Endothelial cell of hepatic sinusoid (primary cell): ENCODE measurements at regions not wholly inside any gene's neighbourhood (a gene's known extent, or its start where the extent isn't known, plus 50 kb on each side); places are given as distances from the start of the nearest gene placed in this dataset.
"Not testable (repeated sequence)": the region's sequence is repeated elsewhere in the genome, so short reads cannot be mapped to it uniquely, and the experiment has no call there.

Experiments used
- in situ Hi-C: cut with HindIII; loops from 2 replicates; pipeline ENCODE4 v1.10.0; 2017; ENCODE audit warnings: low sequenced_read_pairs

DNA sequence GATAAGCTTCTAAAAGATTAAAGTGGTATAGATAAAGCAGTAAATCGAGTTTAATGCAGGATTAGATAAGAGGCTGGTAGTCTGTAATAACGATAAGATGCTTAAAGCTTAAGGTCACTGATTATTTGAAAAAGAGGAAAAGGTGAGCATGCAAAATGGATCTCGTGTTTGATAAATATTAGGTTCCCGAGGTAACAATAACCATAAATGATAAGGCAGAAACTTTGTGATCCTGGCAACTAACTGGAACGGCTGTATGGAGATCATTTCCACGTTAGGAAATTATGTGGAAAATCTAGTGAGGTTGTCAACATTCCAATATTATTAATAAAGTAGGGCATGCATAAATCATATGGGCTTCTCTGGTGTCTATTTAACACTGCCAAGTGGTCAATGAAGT lies 255.5 kb downstream of the EFCAB11 start:
- in situ Hi-C loops: no loop called here

DNA sequence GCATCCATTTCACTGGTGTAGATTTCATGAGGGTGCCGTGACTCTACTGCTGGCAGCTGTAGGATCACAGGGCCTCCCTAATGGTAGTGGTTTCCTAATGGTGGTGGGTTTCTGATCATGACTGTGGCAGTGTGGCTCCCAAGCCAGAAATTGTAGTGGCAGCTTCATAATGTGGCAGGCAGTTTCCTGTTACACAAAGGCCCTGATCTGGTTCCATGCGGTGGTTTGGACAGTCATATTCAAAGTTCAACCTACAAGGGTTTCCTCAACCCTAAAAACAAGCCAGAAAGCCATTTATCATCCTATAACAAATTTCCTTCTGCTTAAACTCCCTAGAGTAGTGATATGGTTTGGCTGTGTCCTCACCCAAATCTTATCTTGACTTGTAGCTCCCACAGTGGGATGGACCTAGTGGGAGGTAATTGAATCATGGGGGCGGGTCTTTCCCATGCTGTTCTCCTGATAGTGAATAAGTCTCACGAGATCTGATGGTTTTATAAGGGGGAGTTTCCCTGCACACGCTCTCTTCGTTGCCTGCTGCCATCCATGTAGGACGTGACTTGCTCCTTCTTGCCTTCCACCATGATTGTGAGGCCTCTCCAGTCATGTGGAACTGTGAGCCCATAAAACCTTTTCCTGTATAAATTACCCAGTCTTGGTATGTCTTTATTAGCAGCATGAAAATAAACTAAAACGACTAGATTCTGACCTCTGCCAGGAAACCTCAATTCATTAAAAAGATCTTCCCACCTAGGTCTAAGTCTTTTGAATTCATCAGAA lies 257.1 kb downstream of the EFCAB11 start:
- in situ Hi-C loops: no loop called here

DNA sequence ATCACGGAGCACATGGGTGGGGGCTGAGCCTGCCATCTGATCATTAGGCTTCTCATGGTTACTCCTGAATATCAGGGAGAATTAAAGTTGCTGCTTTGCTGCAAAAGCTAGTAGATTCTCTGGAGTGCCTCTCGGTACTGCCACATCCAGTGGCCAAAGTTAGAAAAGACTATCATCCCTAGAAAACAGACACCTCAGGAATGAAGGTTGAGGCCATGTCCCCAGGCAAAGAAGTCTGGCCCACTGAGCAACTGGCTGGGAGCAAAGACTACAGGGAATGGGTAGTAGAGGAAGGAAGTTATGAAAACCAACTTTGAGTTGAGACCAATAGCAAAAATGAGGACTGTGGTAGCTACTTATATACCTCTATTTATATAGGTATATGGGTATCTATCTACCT lies 258.7 kb downstream of the EFCAB11 start:
- in situ Hi-C loops: no loop called here

DNA sequence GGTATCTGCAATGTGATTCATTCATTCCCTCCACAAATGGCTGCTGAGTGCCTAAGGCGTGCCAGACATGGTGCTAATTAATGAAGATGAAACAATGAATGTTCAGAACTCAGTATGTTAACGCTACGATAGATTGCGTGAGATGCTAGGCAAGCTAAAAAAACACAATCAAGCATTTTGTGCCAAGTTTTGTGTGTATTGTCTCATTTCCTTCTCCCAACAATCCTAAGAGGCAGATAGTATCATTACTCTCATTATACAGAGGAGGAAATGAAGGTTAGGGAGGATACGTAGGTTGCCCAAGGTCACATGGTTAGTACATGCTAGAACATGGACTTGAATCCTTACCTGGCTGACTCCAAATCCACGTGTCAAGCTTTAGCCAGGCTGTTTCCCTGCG lies 264.4 kb downstream of the EFCAB11 start:
- in situ Hi-C loops: no loop called here

DNA sequence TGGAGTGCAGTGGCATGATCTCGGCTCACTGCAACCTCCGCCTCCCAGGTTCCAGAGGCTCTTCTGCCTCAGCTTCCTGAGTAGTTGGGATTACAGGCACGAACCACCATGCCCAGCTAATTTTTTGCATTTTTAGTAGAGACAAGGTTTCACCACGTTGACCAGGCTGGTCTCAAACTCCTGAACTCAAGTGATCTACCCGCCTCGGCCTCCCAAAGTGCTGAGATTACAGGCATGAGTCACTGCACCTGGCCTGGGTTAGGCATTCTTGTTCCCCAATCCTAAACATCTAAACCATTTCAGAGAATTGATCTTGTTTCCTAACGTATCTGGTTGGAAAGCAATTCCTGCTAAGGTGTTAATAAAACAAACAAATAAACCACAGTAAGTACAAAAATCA lies 264.8 kb downstream of the EFCAB11 start:
- in situ Hi-C loops: not testable (repeated sequence)

DNA sequence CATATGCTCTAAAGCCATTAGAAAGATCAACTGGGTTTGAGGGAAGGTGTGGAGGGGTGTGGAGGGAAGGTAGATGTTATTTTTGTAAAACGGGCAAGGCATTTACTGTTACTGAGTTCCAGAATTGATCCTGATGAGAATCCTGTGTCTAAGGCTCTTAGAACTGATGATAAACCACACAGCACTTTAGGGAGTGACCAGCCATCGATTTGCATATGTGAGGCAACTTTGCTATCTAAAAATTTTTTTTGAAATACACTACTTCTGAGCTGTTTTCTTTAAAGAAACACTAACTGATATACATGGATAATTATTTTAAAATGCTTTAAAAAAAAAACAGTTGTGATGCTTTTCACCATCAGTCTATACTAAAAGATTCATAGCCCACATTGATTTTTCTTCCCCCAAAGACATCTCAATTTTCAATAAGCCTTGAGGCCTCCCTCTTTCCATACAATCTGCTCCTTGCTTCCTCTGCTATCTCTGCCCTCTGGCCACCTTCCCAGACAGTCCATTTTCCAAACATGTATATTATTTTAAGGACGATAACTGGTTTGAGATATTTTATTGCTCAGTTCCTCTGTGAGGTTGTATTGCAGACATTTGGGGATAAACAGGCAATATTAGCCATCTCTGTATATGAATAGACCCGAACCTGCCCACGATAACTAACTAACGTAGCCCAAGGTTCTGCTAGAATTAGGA lies 265.9 kb downstream of the EFCAB11 start:
- in situ Hi-C loops: no loop called here

DNA sequence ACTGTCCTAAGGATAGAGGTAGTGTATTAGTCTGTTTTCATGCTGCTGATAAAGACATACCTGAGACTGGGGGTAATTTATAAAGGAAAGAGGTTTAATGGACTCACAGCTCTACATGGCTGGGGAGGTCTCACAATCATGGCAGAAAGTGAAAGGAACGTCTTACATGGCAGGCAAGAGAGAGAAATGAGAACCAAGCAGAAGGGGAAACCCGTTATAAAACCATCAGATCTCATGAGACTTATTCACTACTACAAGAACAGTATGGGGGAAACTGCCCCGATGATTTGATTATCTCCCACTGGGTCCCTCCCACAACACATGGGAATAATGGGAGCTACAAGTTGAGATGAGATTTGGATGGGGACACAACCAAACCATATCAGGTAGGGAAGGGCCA lies 267.4 kb downstream of the EFCAB11 start:
- in situ Hi-C loops: not testable (repeated sequence)

DNA sequence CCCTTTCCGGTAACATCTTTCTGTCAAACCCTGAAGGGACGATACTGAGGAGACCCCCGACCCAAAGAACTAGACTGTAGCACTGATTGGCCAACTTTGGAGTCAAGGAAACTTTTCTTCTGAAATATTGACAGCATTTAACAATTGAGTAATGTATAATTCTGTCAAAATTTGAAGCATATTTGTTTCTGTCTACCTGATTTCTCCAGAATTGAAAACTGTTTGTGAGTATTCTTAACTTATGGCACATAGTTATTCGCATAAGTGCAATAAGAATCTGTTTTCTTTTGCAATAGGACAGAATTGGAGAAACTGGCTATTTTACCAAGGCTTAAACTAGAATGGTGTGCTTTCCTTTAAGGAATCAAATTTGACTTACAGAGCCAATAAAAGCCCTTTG lies 267.1 kb upstream of the FOXN3 start:
- in situ Hi-C loops: no loop called here

DNA sequence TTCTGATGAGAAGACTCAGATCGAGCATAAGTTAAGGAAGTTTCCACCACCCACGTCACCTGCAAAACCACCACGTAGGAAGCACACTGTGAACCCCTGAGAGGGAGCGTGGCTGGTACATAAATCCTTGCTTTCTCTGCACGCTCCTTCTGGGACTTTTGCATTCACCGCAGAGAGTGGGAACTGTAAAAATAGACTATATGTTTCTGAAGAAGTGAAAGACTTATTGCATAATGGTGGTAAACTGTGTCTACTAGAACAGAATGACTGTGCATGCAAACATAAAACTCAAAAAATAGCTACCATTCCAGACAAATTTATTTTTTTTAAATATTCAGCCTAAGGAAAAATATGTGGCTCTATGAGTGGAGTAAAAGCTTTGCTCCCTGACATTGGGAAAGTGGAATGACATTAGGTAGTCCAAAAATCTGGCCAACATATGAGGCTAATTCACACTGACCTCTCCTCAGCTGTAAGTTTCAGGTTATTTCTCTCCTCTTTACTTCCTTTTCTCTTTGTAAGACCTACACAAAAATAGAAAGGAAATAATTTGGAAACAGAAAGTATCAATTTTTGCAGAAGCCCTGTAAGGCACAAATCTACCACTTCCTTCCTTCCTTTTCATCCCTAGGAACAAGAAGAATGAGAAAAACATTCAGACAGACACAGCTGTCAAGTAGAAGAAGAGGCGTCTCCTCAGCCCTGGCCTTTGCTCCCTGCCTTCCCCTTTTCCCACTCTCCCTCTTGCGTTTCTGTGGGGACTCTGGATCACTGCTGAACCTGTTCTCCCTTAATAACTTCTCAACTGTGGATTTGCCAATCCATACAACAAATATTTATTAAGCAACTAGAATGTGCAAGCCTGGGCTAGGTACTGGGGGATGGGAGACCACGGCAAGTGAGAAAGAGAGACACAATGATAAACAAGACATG lies 264.3 kb upstream of the FOXN3 start:
- in situ Hi-C loops: no loop called here

DNA sequence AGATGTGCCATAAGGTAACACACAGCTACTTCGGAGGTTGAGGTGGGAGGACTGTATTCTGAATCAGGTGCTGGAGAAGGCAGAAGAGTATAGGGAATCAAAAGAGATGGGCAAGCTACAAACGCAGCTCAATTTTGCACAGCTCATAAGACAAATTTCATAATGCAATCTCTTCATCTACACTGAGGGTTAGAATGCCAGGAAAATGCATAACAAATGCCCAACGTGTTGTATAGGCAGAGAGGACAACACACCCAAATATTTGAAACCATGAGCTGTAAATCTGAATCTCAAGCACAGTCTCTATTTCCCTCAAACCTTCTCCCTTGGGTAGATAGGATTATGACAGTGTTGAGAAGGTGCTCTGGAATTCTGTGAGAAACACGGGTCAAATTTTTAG lies 263.1 kb upstream of the FOXN3 start:
- in situ Hi-C loops: no loop called here

DNA sequence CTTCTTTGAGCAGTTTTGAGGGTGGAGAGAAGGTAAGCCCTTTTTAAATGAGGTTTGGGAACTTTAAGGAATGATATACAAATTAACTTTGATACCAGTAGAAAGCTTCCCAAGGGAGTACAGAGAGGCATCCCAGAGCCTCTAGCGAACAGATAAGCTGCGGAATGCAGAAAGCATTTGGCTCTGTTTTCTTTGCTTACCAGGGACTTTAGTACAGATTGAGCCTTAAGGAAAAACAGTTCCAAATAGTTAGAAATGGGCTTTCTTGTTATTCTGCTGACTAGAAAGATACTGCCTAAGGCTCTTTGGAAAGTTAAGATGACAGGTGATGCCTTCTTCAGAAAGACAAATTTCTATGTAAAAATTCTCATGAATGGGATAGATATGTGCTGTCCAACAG lies 261.7 kb upstream of the FOXN3 start:
- in situ Hi-C loops: no loop called here

DNA sequence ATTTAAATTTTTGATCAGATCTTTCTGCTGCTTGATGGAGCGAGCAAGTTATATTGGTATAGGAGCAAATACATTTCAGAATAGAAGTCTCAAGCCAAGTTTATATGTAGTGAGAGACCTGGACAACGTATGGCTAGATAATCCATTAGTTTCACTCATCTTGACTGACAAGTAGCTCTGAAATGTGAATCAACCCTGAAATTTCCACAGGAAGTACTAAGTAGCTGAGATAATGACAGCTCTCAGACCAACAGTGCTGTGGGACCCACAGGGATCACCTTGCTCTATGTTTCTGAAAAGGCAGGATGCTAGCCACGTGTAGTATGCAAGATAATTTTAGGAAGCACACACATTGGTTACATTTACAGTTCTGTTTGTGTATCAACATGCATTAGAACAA lies 258.6 kb upstream of the FOXN3 start:
- in situ Hi-C loops: no loop called here

DNA sequence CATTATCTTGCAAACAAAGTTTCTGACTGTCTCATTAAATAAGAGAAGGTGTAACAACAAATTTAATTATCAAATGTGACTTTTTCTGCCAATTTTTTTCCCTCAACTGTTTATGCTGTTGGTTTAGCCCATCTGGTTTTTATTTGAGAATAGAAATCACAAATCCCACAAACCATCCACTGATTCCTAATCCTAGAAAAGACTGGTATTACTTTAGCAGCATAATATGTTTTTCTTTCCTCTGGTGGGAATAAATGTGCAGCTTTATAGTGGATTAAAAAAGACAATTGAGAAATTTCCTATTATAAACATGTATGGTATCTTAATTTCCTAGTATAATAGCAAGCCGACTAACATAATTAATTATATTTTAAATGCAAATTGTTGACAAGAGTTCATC lies 257.9 kb upstream of the FOXN3 start:
- in situ Hi-C loops: no loop called here

DNA sequence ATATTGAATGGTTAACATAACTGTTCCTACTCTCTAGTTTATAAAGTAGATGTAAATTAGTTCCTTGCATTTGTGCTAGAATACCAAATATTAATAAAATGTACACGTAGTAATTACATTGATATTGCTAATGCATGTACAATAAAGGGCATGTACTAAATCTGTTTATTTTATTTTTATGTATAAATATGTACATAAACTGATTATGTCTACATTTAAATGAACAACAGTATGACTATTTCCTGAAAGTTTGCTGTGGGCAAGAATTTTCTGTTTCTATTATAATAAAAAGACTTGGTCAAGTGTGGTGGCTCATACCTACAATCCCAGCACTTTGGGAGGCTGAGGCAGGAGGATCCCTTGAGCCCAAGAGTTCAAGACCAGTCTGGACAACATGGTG lies 257.2 kb upstream of the FOXN3 start:
- in situ Hi-C loops: no loop called here

DNA sequence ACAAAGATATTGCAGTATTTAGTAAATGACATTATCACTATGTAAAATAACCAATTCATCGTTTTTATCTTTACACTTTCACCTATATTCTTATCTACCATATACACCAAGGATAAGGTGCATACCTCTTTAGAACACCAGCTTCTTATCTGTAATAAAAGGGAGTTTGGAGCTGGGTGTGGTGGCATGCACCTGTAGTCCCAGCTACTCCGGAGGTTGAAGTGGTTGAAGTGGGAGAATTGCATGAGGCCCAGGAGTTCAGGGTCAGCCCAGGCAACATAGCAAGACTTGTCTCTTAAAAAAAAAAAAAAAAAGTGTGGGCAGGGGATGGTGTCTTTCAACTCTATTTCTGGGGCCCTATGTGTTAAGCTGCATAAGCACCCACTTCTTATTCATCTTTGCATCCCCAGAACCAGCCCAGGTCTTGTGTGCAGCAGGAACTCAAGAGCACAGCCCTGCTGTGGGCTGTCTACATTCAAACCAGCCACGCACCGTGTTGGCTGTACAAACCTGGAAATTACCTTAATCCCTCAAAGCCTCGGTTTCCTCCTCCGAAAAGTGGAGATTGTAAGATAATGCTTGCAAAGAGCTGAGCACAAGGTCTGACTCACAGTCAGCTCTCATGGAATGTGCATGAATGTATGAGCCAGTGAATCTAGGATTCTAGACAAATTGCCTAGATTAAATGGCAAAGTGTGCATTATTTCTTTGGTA lies 256.6 kb upstream of the FOXN3 start:
- in situ Hi-C loops: no loop called here

DNA sequence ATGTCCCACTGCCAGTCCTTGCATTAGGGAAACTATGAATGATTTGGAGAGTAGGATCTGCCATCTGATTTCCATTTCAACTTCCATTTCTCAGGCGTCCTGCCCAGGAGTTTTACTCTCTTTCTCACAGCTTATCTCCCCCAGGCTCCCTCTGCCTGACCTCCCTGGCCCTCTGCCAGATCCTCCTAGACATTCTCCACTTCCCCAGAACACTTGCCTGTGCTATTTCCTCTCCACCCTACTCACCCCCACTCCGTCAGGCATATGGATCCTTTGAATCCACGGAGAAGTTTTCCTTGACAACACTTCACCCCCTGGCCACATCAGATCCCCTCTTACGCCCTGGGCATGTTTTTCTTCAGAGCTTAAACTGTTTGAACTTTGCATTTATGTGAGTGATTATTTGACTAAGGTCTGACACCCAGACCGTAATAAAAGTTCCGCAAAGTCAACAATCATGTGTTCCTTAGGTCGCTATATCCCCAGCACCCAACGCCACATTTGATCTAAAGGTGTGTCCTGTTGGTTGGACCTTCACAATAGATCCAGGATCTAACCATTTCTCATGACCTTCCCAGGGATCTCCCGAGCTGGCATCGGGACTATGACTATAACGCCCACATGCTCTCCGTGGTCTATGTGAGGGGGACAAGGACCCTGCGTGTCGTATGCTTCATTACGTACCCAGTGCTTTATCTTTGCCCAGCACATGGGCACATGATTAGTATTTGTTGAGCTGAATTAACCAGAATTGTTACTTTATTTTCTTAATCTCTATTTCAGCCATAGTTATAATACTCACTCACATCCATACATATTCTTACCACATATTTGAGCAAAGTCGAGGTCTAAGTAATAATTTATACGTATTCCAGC lies 255.8 kb upstream of the FOXN3 start:
- in situ Hi-C loops: no loop called here

DNA sequence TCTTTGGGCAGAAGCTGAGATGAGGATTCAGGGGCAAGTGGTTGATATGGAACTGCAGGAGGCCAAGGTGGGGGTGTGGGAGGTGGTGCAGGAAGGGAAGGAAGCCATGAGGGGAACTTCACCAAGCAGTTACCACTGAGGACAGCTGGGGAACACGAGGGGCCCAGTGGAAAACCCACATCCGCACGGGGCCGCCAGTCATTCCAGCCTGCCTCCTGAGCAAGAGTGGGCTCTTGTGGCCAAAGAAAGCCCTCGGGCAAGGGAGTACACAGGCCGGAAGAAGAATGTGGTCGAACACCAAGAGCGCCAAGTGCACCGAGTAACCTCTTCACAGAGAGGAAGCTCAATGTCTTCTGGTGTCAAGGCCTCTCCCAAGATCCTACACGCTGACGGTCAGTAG lies 252.2 kb upstream of the FOXN3 start:
- in situ Hi-C loops: no loop called here

DNA sequence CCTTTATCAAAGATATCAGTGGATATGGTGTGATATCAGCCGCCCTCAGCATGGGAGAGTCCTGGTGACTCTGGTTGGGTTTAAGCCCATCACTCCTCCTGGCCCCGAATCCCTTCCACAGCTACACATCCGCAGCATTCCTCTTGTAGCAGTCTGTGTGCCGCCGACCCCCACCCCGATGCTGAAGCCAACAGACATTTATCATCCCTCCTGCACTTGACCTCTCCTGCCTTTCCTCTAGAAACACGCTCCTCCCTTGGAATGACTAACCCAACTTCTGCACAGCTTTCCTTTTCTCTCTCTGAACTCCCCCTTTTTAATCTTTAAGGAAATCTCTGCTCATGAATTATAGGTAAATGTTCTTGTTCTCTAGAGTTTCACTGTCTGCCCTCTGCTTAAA lies 250.9 kb upstream of the FOXN3 start:
- in situ Hi-C loops: no loop called here

DNA sequence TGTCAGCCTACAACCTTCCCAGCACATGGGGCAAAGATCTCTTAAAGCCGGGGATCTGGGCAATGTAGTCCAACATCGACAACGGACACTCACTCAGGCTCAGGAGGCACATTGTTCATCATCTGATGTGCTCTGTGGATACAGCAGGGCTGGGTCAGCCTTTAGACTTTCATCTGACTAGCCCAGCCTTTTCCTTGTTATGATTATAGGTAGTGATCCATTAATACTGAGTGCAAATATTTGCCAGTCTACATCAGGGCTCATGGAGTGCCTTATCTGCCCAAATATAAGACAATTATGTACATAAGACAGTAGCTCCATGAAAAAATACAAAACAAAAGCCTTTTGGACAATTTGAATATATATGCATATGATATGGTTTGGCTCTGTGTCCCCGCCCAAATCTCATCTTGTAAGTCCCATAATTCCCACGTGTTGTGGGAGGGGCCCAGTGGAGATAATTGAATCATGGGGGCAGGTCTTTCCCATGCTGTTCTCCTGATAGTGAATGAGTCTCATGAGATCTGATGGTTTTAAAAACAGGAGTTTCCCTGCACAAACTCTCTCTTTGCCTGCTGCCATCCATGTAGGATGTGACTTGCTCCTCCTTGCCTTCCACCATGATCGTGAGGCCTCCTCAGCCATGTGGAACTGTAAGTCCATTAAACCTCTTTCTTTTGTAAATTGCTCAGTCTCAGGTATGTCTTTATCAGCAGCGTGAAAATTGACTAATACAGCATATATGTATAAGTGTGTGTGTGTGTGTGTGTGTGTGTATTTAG lies 248.5 kb upstream of the FOXN3 start:
- in situ Hi-C loops: not testable (repeated sequence)
